Mammary epithelial cell (primary cell): ENCODE measurements at regions not wholly inside any gene's neighbourhood (a gene's known extent, or its start where the extent isn't known, plus 50 kb on each side); places are given as distances from the start of the nearest gene placed in this dataset.

ENCODE experiments used
- CTCF ChIP-seq, 2 donors: IDR thresholded peaks in 1 of 2; conservative IDR thresholded peaks in 1 of 2; 2 replicates each; pipeline ENCODE4 v1.5.1; 2011 to 2012; ENCODE audit warnings: inconsistent platforms in 2 of 2, low read length in 2 of 2, mild to moderate bottlenecking in 2 of 2, control low read depth in 1 of 2, low read depth in 1 of 2; ENCODE audit not compliant: insufficient read depth in 1 of 2; ENCODE audit errors: extremely low read depth in 1 of 2
- EZH2 ChIP-seq: IDR thresholded peaks from 2 replicates; pipeline ENCODE4 v1.6.1; 2012; ENCODE audit warnings: low read length, inconsistent platforms, borderline replicate concordance

DNA sequence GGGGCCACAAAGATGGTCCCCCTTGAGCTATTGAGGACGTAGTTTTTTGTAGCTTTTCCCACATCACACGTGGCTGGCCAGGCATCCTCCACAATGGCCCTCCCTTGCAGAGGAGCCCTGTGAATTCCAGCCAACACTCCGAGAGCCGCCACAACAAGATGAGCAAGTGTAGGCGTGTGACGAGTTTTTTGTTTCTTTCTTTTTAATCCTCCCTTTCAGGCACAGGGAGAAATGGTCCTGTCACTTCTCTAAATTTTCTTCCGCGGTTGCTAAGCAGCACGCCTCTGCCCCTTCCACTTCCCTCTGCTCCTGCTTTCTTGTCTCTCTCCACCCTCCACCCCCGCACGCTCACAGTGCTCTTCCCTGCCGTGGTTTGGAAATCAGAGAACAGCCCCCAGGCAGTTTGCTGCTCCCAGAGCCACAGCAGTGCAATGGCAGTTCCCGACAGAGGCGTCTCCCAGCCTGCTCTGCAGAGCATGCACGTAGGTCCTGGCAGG is 68.0 kb upstream of the MRTFB start:
- TF ChIP-seq CTCF (conservative IDR thresholded peaks at IDR 0.05 in 1 of 2, IDR thresholded peaks at IDR 0.05 in 1 of 2; ENCODE audit: extremely low read depth in 1 of 2, insufficient read depth in 1 of 2, low read depth in 1 of 2, low read length in 2 of 2): no peak
- no peak for TF ChIP-seq EZH2
